ENCODE measurements at regions not wholly inside any gene's neighbourhood (a gene's known extent, or its start where the extent isn't known, plus 50 kb on each side); places are given as distances from the start of the nearest gene placed in this dataset.
"Not testable (repeated sequence)": the region's sequence is repeated elsewhere in the genome, so short reads cannot be mapped to it uniquely, and the experiment has no call there.

DNA sequence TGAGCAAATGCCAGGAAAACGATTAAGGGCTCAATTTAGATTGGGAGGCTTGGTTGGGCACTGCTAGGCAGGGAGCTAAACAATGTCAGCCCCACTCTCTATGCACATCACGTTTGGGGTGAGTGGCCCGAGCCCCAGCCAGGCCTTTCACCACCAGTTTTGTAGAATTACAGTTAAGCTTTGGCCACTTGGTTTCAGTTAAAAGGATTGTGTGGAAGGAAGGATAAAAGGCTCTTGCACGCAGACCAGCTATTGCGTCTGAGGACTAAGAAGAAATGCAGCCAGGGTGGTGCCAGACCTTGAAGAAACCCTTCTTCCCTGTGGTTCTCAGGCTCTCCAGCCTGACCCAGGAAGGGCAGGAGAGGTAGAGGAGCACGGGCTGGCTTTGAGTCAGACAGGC lies 125.3 kb upstream of the SLC44A1 start:
- in situ Hi-C loops (cut with HindIII; ENCODE audit: low sequenced_read_pairs) = no loop called here
- TF ChIP-seq CTCF (IDR thresholded peaks at IDR 0.05; ENCODE audit: low read depth, low read length) = no peak
- no peak overlapping the region for H3K4me3 ChIP-seq (ENCODE audit: low read depth, low read length)
- DNase-seq (ENCODE audit: low read depth, low spot score) = no peak

GRCh38 chr9:105121861-105122430 lies 122.5 kb upstream of the SLC44A1 start:
- no peak for TF ChIP-seq CTCF (IDR thresholded peaks at IDR 0.05; ENCODE audit: low read depth, low read length)
- in situ Hi-C loops (cut with HindIII; ENCODE audit: low sequenced_read_pairs) = no loop called here
- no peak for DNase-seq (ENCODE audit: low read depth, low spot score)
- H3K4me3 ChIP-seq (ENCODE audit: low read depth, low read length) = no peak overlapping the region

GRCh38 chr9:105124598-105124997 lies 119.9 kb upstream of the SLC44A1 start:
- H3K4me3 ChIP-seq (ENCODE audit: low read depth, low read length); in situ Hi-C loops (cut with HindIII; ENCODE audit: low sequenced_read_pairs); DNase-seq (ENCODE audit: low read depth, low spot score): not testable (repeated sequence)

DNA sequence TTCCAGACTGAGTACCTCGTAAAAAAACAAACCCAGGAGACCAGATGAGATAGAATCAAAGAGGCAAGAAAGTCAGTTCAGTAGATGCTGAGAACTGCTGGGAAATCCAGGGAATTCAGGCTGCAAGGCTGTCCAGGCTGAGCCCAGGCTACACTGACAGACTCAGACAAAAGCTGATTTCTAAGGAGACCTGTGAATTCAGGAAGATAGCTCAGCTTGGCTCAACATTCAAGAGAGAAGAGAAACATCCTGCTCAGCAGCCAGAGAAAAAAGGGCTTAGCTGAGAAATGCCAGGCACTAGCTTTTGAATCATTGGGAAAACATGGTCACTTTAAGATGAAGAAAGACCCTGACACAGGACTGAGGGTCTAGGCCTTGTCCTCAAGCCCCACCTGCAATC lies 118.2 kb upstream of the SLC44A1 start:
- no peak for TF ChIP-seq CTCF (IDR thresholded peaks at IDR 0.05; ENCODE audit: low read depth, low read length)
- H3K4me3 ChIP-seq (ENCODE audit: low read depth, low read length) = no peak overlapping the region
- in situ Hi-C loops (cut with HindIII; ENCODE audit: low sequenced_read_pairs) = no loop called here
- DNase-seq (ENCODE audit: low read depth, low spot score) = no peak

DNA sequence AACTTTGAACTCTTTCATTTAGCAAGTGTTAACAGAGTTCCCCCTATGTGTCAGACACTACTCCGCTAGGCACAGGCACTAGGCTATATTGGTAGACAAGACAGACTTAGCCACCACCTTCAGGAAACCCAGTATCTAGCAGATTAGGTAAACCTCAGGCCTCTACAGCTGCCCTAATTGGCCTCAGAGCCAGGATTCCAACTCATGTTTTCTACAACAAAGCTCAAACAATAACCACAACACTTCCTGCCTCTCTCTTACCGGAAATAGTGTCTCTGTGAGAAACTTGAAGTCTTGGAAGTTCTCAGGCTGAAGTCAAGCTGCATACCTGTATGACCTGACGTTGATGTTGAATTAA lies 116.6 kb upstream of the SLC44A1 start:
- no peak for TF ChIP-seq CTCF (IDR thresholded peaks at IDR 0.05; ENCODE audit: low read depth, low read length)
- in situ Hi-C loops (cut with HindIII; ENCODE audit: low sequenced_read_pairs) = no loop called here
- peak; percentile 49 for DNase-seq (ENCODE audit: low read depth, low spot score)
- no peak overlapping the region for H3K4me3 ChIP-seq (ENCODE audit: low read depth, low read length)

- no peak for TF ChIP-seq CTCF (IDR thresholded peaks at IDR 0.05; ENCODE audit: low read depth, low read length)
- no peak overlapping the region for H3K4me3 ChIP-seq (ENCODE audit: low read depth, low read length)
- in situ Hi-C loops (cut with HindIII; ENCODE audit: low sequenced_read_pairs) = no loop called here
- no peak for DNase-seq (ENCODE audit: low read depth, low spot score)
These were observed 115.4 kb upstream of the SLC44A1 start for GRCh38 chr9:105128908-105129600.

- DNase-seq (ENCODE audit: low read depth, low spot score) = no peak
- no peak for TF ChIP-seq CTCF (IDR thresholded peaks at IDR 0.05; ENCODE audit: low read depth, low read length)
These were observed 114.7 kb upstream of the SLC44A1 start for GRCh38 chr9:105129731-105130130.

More at GRCh38 chr9:105129731-105130130, 114.7 kb upstream of the SLC44A1 start:
- in situ Hi-C loops (cut with HindIII; ENCODE audit: low sequenced_read_pairs) = no loop called here
- H3K4me3 ChIP-seq (ENCODE audit: low read depth, low read length) = no peak overlapping the region

All from astrocyte of the spinal cord (primary cell).